ENCODE measurements at regions not wholly inside any gene's neighbourhood (a gene's known extent, or its start where the extent isn't known, plus 50 kb on each side); places are given as distances from the start of the nearest gene placed in this dataset.

DNA sequence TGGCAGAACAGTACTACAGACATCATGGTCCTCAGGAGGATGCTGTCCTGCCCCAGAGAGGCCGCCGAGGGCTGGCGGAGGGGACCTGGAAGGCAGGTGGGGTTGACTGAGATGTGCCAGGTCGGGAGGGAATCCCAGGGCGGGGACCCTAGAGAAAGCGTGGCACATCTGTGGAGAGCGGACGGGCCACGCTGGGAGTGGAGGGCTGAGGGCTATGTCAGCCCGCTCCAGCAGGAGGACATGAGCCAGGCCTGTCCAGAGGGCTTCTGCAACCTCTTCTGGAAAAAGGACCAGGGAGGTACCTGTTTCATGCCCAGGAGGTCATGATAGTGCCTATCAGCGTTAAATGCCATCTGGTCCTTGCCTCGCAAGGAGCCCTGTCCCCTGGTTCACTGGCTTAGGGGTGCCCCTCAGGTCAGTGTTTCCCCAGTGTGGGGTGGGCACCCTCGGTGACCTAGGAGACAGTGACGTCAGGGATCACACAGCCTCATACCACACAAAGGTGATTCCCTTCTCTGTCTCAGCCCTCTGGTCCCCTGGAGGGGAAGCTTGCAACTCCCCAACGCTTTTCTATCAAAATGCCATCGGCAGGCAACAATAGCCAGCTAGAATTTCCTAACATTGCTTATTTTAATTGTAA is 103.6 kb upstream of the IER5L start:
- Histone ChIP-seq H3K27ac (ENCODE audit: insufficient read depth, low read length) (no peak overlapping the region), H2AFZ (ENCODE audit: low read length) (no peak overlapping the region), H3K9ac (ENCODE audit: insufficient read depth, low read length) (no peak overlapping the region), H3K4me2 (ENCODE audit: extremely low read depth, insufficient read depth, low read length) (no peak overlapping the region), H3K4me3 (replicated peaks in 1 of 4; ENCODE audit: control extremely low read depth in 1 of 4, insufficient read depth in 1 of 4, low read depth in 3 of 4, low read length in 4 of 4) (no peak overlapping the region), H3K27me3 (ENCODE audit: control insufficient read depth, insufficient read depth, low read length) (no peaks in the 10 kb centered on the region), H3K36me3 (ENCODE audit: control insufficient read depth, insufficient read depth, low read length) (no peaks in the 10 kb centered on the region), H3K4me1 (ENCODE audit: control insufficient read depth, extremely low read depth, insufficient read depth, low read length) (no peaks in the 10 kb centered on the region), H3K79me2 (ENCODE audit: control insufficient read depth, insufficient read depth, low read length) (no peaks in the 10 kb centered on the region), H3K9me3 (ENCODE audit: control insufficient read depth, insufficient read depth, low read depth, low read length) (no peaks in the 10 kb centered on the region), H4K20me1 (ENCODE audit: control insufficient read depth, extremely low read depth, insufficient read depth, low read length) (no peaks in the 10 kb centered on the region)
- no peak for TF ChIP-seq EZH2 (IDR thresholded peaks at IDR 0.05; ENCODE audit: low read length, missing control alignments)
- no peak for TF ChIP-seq CTCF (conservative IDR thresholded peaks at IDR 0.05 in 1 of 2, IDR thresholded peaks at IDR 0.05 in 1 of 2; ENCODE audit: low read depth in 1 of 2, low read length in 2 of 2)
- DNase-seq (ENCODE audit: low read depth in 2 of 2): no peak

GRCh38 chr9:129280623-129281271 is 102.7 kb upstream of the IER5L start:
- Histone ChIP-seq H3K27ac (ENCODE audit: insufficient read depth, low read length) (no peak overlapping the region), H3K27me3 (ENCODE audit: control insufficient read depth, insufficient read depth, low read length) (peaks cover under 1% of the 10 kb centered on the region), H3K4me1 (ENCODE audit: control insufficient read depth, extremely low read depth, insufficient read depth, low read length) (no peaks in the 10 kb centered on the region), H3K4me2 (ENCODE audit: extremely low read depth, insufficient read depth, low read length) (no peak overlapping the region), H2AFZ (ENCODE audit: low read length) (no peak overlapping the region), H4K20me1 (ENCODE audit: control insufficient read depth, extremely low read depth, insufficient read depth, low read length) (no peaks in the 10 kb centered on the region), H3K9ac (ENCODE audit: insufficient read depth, low read length) (no peak overlapping the region), H3K36me3 (ENCODE audit: control insufficient read depth, insufficient read depth, low read length) (no peaks in the 10 kb centered on the region), H3K9me3 (ENCODE audit: control insufficient read depth, insufficient read depth, low read depth, low read length) (no peaks in the 10 kb centered on the region), H3K4me3 (replicated peaks in 1 of 4; ENCODE audit: control extremely low read depth in 1 of 4, insufficient read depth in 1 of 4, low read depth in 3 of 4, low read length in 4 of 4) (no peak overlapping the region), H3K79me2 (ENCODE audit: control insufficient read depth, insufficient read depth, low read length) (no peaks in the 10 kb centered on the region)
- TF ChIP-seq EZH2 (IDR thresholded peaks at IDR 0.05; ENCODE audit: low read length, missing control alignments) (no peak), CTCF (conservative IDR thresholded peaks at IDR 0.05 in 1 of 2, IDR thresholded peaks at IDR 0.05 in 1 of 2; ENCODE audit: low read depth in 1 of 2, low read length in 2 of 2) (no peak)
- DNase-seq (ENCODE audit: low read depth in 2 of 2): no peak

GRCh38 chr9:129280236-129280622 is 102.2 kb upstream of the IER5L start:
- Histone ChIP-seq H3K9ac (ENCODE audit: insufficient read depth, low read length) (no peak overlapping the region), H3K4me2 (ENCODE audit: extremely low read depth, insufficient read depth, low read length) (no peak overlapping the region), H3K9me3 (ENCODE audit: control insufficient read depth, insufficient read depth, low read depth, low read length) (no peaks in the 10 kb centered on the region), H4K20me1 (ENCODE audit: control insufficient read depth, extremely low read depth, insufficient read depth, low read length) (no peaks in the 10 kb centered on the region), H3K27me3 (ENCODE audit: control insufficient read depth, insufficient read depth, low read length) (peaks cover 4% of the 10 kb centered on the region), H3K4me1 (ENCODE audit: control insufficient read depth, extremely low read depth, insufficient read depth, low read length) (no peaks in the 10 kb centered on the region), H3K36me3 (ENCODE audit: control insufficient read depth, insufficient read depth, low read length) (no peaks in the 10 kb centered on the region), H2AFZ (ENCODE audit: low read length) (no peak overlapping the region), H3K79me2 (ENCODE audit: control insufficient read depth, insufficient read depth, low read length) (no peaks in the 10 kb centered on the region), H3K27ac (ENCODE audit: insufficient read depth, low read length) (no peak overlapping the region), H3K4me3 (replicated peaks in 1 of 4; ENCODE audit: control extremely low read depth in 1 of 4, insufficient read depth in 1 of 4, low read depth in 3 of 4, low read length in 4 of 4) (no peak overlapping the region)
- TF ChIP-seq CTCF (conservative IDR thresholded peaks at IDR 0.05 in 1 of 2, IDR thresholded peaks at IDR 0.05 in 1 of 2; ENCODE audit: low read depth in 1 of 2, low read length in 2 of 2) (no peak), EZH2 (IDR thresholded peaks at IDR 0.05; ENCODE audit: low read length, missing control alignments) (no peak)
- no peak for DNase-seq (ENCODE audit: low read depth in 2 of 2)

Data from fibroblast of lung (primary cell).